ENCODE measurements at regions not wholly inside any gene's neighbourhood (a gene's known extent, or its start where the extent isn't known, plus 50 kb on each side); places are given as distances from the start of the nearest gene placed in this dataset.

GRCh38 chr12:86697916-86698640 lies 441.9 kb upstream of the MGAT4C start:
- Histone ChIP-seq H3K27me3 (no peaks in the 10 kb centered on the region), H3K9me3 (no peaks in the 10 kb centered on the region), H3K27ac (no peak overlapping the region), H3K4me3 (no peak overlapping the region), H3K36me3 (no peaks in the 10 kb centered on the region), H3K4me1 (no peaks in the 10 kb centered on the region)
- TF ChIP-seq, protein P1, sequence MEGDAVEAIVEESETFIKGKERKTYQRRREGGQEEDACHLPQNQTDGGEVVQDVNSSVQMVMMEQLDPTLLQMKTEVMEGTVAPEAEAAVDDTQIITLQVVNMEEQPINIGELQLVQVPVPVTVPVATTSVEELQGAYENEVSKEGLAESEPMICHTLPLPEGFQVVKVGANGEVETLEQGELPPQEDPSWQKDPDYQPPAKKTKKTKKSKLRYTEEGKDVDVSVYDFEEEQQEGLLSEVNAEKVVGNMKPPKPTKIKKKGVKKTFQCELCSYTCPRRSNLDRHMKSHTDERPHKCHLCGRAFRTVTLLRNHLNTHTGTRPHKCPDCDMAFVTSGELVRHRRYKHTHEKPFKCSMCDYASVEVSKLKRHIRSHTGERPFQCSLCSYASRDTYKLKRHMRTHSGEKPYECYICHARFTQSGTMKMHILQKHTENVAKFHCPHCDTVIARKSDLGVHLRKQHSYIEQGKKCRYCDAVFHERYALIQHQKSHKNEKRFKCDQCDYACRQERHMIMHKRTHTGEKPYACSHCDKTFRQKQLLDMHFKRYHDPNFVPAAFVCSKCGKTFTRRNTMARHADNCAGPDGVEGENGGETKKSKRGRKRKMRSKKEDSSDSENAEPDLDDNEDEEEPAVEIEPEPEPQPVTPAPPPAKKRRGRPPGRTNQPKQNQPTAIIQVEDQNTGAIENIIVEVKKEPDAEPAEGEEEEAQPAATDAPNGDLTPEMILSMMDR (IDR thresholded peaks at IDR 0.05) = no peak
- TF ChIP-seq POLR2A (IDR thresholded peaks at IDR 0.05) = no peak
- intact Hi-C loops (cut with DNase I) = no loop called here
- ATAC-seq (no peak), DNase-seq (no peak)
- 34% methylated on average over 2 of the region's 2 CpGs for WGBS (ENCODE audit: insufficient coverage, low coverage, low lambda C conversion rate, missing lambda C conversion rate)

DNA sequence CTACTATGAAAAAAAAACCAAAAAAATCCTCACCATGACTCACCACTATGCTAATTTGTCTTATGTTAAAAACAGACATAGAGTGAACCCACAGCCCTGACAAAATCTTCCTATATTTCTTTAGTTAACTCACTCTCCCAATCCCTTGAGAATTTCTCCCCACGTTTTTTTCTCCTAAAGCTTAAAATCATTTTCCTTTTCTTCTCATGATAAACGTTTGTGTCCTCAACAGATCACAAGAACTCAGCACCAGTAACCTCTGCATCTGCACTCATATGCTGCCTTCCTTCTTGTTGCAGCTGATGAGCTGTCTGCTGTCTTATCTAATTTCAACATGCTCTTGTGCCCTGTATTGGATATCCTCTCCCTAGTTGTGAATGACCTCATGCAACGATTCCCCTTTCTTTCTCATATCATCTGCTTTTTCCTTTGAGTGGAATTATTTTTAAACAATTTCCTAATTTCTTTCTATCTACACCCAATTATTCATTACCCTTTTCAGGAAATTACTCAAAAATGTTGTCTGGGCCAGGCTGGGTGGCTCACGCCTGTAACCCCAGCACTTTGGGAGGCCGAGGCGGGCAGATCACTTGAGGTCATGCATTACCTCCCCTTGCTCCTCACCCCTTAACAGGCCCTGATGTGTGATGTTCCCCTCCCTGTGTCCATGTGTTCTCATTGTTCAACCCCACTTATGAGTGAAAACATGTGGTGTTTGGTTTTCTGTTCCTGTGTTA lies 427.5 kb upstream of the MGAT4C start:
- no peaks in the 10 kb centered on the region for H3K27me3 ChIP-seq
- no peak overlapping the region for H3K4me3 ChIP-seq
- no peaks in the 10 kb centered on the region for H3K36me3 ChIP-seq
- no peak for TF ChIP-seq POLR2A (IDR thresholded peaks at IDR 0.05)
- intact Hi-C loops (cut with DNase I) = no loop called here
- no peak overlapping the region for H3K27ac ChIP-seq
- no peaks in the 10 kb centered on the region for H3K4me1 ChIP-seq
- no peak for DNase-seq
- WGBS (ENCODE audit: insufficient coverage, low coverage, low lambda C conversion rate, missing lambda C conversion rate) = 39% methylated on average over 6 of the region's 6 CpGs
- no peak for ATAC-seq
- no peaks in the 10 kb centered on the region for H3K9me3 ChIP-seq

DNA sequence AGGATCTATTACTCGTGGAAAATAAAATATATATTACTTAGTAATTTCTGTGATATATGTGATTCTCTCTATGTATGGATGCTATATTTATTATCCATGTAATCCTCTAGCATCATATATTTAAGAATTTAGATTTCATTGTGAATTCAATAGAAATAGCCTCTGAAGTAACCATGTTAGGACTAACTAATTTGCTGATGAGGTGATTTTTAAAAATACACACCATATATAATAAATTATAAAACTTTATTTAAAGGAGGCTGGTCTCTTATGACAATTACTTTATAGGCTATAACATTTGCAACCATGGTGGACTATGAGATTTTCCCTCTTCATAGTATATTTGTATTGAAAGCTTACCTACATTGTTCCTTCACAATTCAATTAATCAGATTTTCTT lies 424.9 kb upstream of the MGAT4C start:
- no peaks in the 10 kb centered on the region for H3K27me3 ChIP-seq
- H3K4me3 ChIP-seq = no peak overlapping the region
- ATAC-seq = no peak
- no peaks in the 10 kb centered on the region for H3K9me3 ChIP-seq
- DNase-seq = no peak
- H3K36me3 ChIP-seq = no peaks in the 10 kb centered on the region
- intact Hi-C loops (cut with DNase I) = no loop called here
- TF ChIP-seq, protein P1 (IDR thresholded peaks at IDR 0.05) = no peak
- TF ChIP-seq POLR2A (IDR thresholded peaks at IDR 0.05) = no peak
- WGBS (ENCODE audit: insufficient coverage, low coverage, low lambda C conversion rate, missing lambda C conversion rate) = 8% methylated on average over 1 of the region's 1 CpG
- H3K27ac ChIP-seq = no peak overlapping the region
- H3K4me1 ChIP-seq = no peaks in the 10 kb centered on the region

- 49% methylated on average over 3 of the region's 3 CpGs for WGBS (ENCODE audit: insufficient coverage, low coverage, low lambda C conversion rate, missing lambda C conversion rate)
- Histone ChIP-seq H3K27ac (no peak overlapping the region), H3K4me1 (no peaks in the 10 kb centered on the region), H3K4me3 (no peak overlapping the region), H3K9me3 (no peaks in the 10 kb centered on the region), H3K27me3 (no peaks in the 10 kb centered on the region), H3K36me3 (no peaks in the 10 kb centered on the region)
- TF ChIP-seq, protein P1 (IDR thresholded peaks at IDR 0.05) = no peak
- TF ChIP-seq POLR2A (IDR thresholded peaks at IDR 0.05) = no peak
- ATAC-seq (no peak), DNase-seq (no peak)
- intact Hi-C loops (cut with DNase I) = no loop called here
Measured at GRCh38 chr12:86675197-86675596, 419.0 kb upstream of the MGAT4C start.

- H3K27ac ChIP-seq = no peak overlapping the region
- no peak for DNase-seq
- H3K9me3 ChIP-seq = no peaks in the 10 kb centered on the region
- H3K36me3 ChIP-seq = no peaks in the 10 kb centered on the region
- intact Hi-C loops (cut with DNase I) = no loop called here
- 58% methylated on average over 4 of the region's 4 CpGs for WGBS (ENCODE audit: insufficient coverage, low coverage, low lambda C conversion rate, missing lambda C conversion rate)
- no peak for ATAC-seq
- TF ChIP-seq, protein P1 (IDR thresholded peaks at IDR 0.05) = no peak
- TF ChIP-seq POLR2A (IDR thresholded peaks at IDR 0.05) = no peak
- no peak overlapping the region for H3K4me3 ChIP-seq
- no peaks in the 10 kb centered on the region for H3K27me3 ChIP-seq
- H3K4me1 ChIP-seq = no peaks in the 10 kb centered on the region
Measured at GRCh38 chr12:86670986-86671385, 414.8 kb upstream of the MGAT4C start.
